OCI-LY7 (cell line): ENCODE measurements at regions not wholly inside any gene's neighbourhood (a gene's known extent, or its start where the extent isn't known, plus 50 kb on each side); places are given as distances from the start of the nearest gene placed in this dataset.

ENCODE experiments used
- BruUV-seq: library from RNA; stranded (reverse); fragments of 400-500 nt; replicated peaks from 2 replicates; lab custom pipeline; 2021; lab: Mats Ljungman, UMichigan
- CTCF ChIA-PET: fragments of 300-600 bp; sonication (Branson Sonifier 250); formaldehyde crosslinking; loops from one replicate; lab custom pipeline; 2022; ENCODE audit warnings: antibody characterized with exemption; ENCODE audit not compliant: unreplicated experiment; lab: Charles Lee
- POLR2A ChIA-PET: fragments of 300-600 bp; sonication (Branson Sonifier 250); formaldehyde crosslinking; loops from one replicate; lab custom pipeline; 2022; ENCODE audit warnings: antibody characterized with exemption; lab: Charles Lee
- DNase-seq: peaks from one replicate; pipeline ENCODE4 v3.0.0-alpha.2; 2015; ENCODE audit warnings: low spot score
- H2AFZ ChIP-seq: fragments of 200-600 bp; sonication (generic), shearing (Covaris generic); 2 replicates; pipeline ENCODE4 v1.6.1; 2014; ENCODE audit warnings: mild to moderate bottlenecking, antibody characterized with exemption, low read length, moderate library complexity
- H3K27ac ChIP-seq: fragments of 200-600 bp; sonication (generic); 2 replicates; pipeline ENCODE4 v1.5.1; 2014; ENCODE audit warnings: mixed run types, low read depth, mild to moderate bottlenecking, moderate library complexity, low read length, inconsistent platforms; ENCODE audit not compliant: poor library complexity, severe bottlenecking
- H3K36me3 ChIP-seq: fragments of 200-600 bp; sonication (generic); 2 replicates; pipeline ENCODE4 v1.6.1; 2014; ENCODE audit warnings: mild to moderate bottlenecking, antibody characterized with exemption, low read length, moderate library complexity, mixed read lengths; ENCODE audit not compliant: insufficient read depth
- H3K4me1 ChIP-seq: fragments of 200-600 bp; sonication (generic); 2 replicates; pipeline ENCODE4 v1.5.1; 2014; ENCODE audit warnings: mild to moderate bottlenecking, low read length; ENCODE audit not compliant: insufficient read depth, poor library complexity, severe bottlenecking
- H3K4me2 ChIP-seq: fragments of 200-600 bp; sonication (generic); 2 replicates; pipeline ENCODE4 v1.6.1; 2014; ENCODE audit warnings: mild to moderate bottlenecking, low read length
- H3K4me3 ChIP-seq: fragments of 200-600 bp; sonication (generic); 2 replicates; pipeline ENCODE4 v1.5.1; 2014; ENCODE audit warnings: mild to moderate bottlenecking, low read depth, low read length; ENCODE audit not compliant: poor library complexity, severe bottlenecking
- H3K79me2 ChIP-seq: fragments of 200-600 bp; sonication (generic); 2 replicates; pipeline ENCODE4 v1.6.1; 2016; ENCODE audit warnings: low read depth, mild to moderate bottlenecking, low read length, moderate library complexity, mixed read lengths; ENCODE audit not compliant: insufficient read depth
- H3K9me2 ChIP-seq: fragments of 200-600 bp; sonication (generic); 2 replicates; pipeline ENCODE4 v1.6.1; 2016; ENCODE audit warnings: mild to moderate bottlenecking, low read length, mixed read lengths; ENCODE audit not compliant: insufficient read depth
- H3K9me3 ChIP-seq: fragments of 200-600 bp; sonication (generic); 2 replicates; pipeline ENCODE4 v1.6.1; 2014; ENCODE audit warnings: mild to moderate bottlenecking, mixed run types, low read length, mixed read lengths
- H4K20me1 ChIP-seq: fragments of 200-600 bp; sonication (generic); 2 replicates; pipeline ENCODE4 v1.6.1; 2014; ENCODE audit warnings: mild to moderate bottlenecking, antibody characterized with exemption, low read length, moderate library complexity, mixed read lengths; ENCODE audit not compliant: insufficient read depth
- EZH2phosphoT487 ChIP-seq: fragments of 200-600 bp; sonication (generic); IDR thresholded peaks from 2 replicates; pipeline ENCODE4 v1.6.1; 2018; ENCODE audit warnings: low read depth, borderline replicate concordance, mild to moderate bottlenecking, mixed run types, antibody characterized with exemption, low read length, moderate library complexity, mixed read lengths
- intact Hi-C: fragments of 100-400 bp; cut with micrococcal nuclease; formaldehyde crosslinking; loops from one replicate; pipeline ENCODE4 v1.10.0; 2022; ENCODE audit not compliant: unreplicated experiment
- TF ChIP-seq, protein P1 (sequence below): fragments of 200-600 bp; sonication (generic); conservative IDR thresholded peaks from 2 replicates; pipeline ENCODE4 v1.5.1; 2014; ENCODE audit warnings: mild to moderate bottlenecking, antibody characterized with exemption, low read length, moderate library complexity, mixed read lengths

DNA sequence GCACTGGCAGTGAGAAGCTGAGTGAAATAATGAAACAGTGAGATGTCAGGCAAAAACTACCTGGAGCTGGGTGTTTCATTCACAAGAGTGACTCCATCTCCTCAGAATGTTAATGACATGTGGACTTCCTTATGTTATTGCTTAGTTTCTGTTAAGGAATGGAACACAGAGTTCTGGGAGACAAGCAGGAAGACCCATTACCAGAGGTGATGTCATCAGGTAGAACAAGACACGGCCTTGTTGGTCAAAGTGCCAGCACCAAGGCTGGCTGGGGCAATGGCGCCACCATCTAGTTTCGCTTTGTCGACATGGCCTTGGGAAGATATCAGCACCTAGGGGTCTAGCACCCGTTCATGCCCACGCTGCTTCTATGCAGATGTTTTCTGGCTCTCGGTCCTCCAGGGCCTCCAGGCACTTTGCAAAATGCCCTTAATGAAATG is 252.2 kb downstream of the FAM43A start:
- TF ChIP-seq, protein P1, sequence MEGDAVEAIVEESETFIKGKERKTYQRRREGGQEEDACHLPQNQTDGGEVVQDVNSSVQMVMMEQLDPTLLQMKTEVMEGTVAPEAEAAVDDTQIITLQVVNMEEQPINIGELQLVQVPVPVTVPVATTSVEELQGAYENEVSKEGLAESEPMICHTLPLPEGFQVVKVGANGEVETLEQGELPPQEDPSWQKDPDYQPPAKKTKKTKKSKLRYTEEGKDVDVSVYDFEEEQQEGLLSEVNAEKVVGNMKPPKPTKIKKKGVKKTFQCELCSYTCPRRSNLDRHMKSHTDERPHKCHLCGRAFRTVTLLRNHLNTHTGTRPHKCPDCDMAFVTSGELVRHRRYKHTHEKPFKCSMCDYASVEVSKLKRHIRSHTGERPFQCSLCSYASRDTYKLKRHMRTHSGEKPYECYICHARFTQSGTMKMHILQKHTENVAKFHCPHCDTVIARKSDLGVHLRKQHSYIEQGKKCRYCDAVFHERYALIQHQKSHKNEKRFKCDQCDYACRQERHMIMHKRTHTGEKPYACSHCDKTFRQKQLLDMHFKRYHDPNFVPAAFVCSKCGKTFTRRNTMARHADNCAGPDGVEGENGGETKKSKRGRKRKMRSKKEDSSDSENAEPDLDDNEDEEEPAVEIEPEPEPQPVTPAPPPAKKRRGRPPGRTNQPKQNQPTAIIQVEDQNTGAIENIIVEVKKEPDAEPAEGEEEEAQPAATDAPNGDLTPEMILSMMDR = no peak
- TF ChIP-seq EZH2phosphoT487 = no peak
- CTCF ChIA-PET = no interaction called here
- intact Hi-C loops = no loop called here
- Histone ChIP-seq H3K36me3 (no peaks in the 10 kb centered on the region), H3K27ac (no peak overlapping the region), H3K9me2 (no peaks in the 10 kb centered on the region), H2AFZ (no peak overlapping the region), H3K4me1 (peaks cover 2% of the 10 kb centered on the region), H3K9me3 (0 out of 2 replicates have a peak, but pooled peaks cover 3% of the 10 kb centered on the region), H3K79me2 (no peaks in the 10 kb centered on the region), H3K4me3 (no peak overlapping the region), H4K20me1 (no peaks in the 10 kb centered on the region), H3K4me2 (no peak overlapping the region)
- DNase-seq = no peak
- BruUV-seq = no TSS peak
- POLR2A ChIA-PET = no interaction called here

DNA sequence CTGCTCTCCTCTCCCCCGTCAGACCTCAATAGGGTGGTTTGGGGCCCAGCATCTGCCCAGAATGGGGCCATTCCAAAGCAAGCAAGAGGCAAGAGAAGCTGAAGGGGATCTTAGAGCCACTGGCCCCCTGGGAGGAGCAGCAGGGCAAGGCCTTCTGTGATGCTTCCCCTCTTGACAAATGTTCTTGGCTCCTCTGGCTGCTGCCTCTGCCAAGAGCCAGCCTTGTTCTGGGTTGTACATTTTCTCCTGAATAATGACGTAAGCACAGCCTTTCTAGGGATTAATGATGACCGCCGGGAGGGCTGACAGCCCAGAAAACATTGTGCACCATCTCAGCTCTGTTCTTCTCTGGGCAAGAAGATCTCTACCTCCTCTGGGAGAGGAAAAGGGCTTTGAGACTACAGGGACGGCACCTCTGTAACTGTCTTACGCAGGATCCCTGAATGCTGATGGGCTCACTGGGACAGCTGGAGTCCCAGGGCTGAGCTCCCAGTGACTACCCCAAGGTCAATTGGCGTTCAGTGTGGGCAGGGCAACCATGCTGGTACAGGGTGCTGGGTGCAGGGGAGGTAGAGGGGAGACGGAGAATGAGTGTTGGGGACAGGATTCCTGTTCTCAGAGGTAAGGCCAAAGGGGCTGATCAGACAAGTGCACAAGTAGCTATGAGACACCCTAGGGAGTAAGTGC is 253.3 kb downstream of the FAM43A start:
- Histone ChIP-seq H4K20me1 (no peaks in the 10 kb centered on the region), H3K9me3 (no peaks in the 10 kb centered on the region), H3K9me2 (no peaks in the 10 kb centered on the region), H2AFZ (no peak overlapping the region), H3K79me2 (no peaks in the 10 kb centered on the region), H3K4me3 (no peak overlapping the region), H3K4me1 (peaks cover 5% of the 10 kb centered on the region), H3K4me2 (no peak overlapping the region), H3K27ac (no peak overlapping the region), H3K36me3 (no peaks in the 10 kb centered on the region)
- POLR2A ChIA-PET = no interaction called here
- DNase-seq = no peak
- CTCF ChIA-PET = no interaction called here
- intact Hi-C loops = no loop called here
- no TSS peak for BruUV-seq
- no peak for TF ChIP-seq EZH2phosphoT487
- TF ChIP-seq, protein P1 = no peak

DNA sequence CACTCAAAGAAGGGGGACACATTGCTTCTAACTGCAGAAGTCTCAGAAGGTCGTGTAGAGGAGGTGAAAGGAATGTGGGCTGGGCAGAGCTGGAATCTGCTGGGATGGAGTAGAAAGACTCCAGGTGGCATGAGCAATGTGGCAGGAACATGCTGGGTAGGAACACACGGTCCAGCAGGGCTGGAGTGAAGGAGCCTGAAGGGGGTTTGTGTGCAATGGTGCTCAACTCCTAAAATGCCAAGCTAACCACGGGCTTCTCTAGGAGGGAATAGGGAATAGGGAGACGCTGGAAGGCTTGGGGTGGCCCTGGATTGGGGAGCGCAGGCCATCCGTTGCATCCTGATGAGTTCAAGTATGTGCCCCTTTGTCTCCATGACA is 253.8 kb downstream of the FAM43A start:
- intact Hi-C loops = no loop called here
- Histone ChIP-seq H3K4me3 (no peak overlapping the region), H3K9me2 (no peaks in the 10 kb centered on the region), H3K9me3 (no peaks in the 10 kb centered on the region), H3K27ac (no peak overlapping the region), H3K4me2 (no peak overlapping the region), H4K20me1 (no peaks in the 10 kb centered on the region), H3K79me2 (no peaks in the 10 kb centered on the region), H3K4me1 (peaks cover 5% of the 10 kb centered on the region), H3K36me3 (no peaks in the 10 kb centered on the region), H2AFZ (no peak overlapping the region)
- POLR2A ChIA-PET = no interaction called here
- DNase-seq = no peak
- TF ChIP-seq, protein P1 = no peak
- TF ChIP-seq EZH2phosphoT487 = no peak
- BruUV-seq = no TSS peak
- CTCF ChIA-PET = no interaction called here
